ENCODE measurements at regions not wholly inside any gene's neighbourhood (a gene's known extent, or its start where the extent isn't known, plus 50 kb on each side); places are given as distances from the start of the nearest gene placed in this dataset.

DNA sequence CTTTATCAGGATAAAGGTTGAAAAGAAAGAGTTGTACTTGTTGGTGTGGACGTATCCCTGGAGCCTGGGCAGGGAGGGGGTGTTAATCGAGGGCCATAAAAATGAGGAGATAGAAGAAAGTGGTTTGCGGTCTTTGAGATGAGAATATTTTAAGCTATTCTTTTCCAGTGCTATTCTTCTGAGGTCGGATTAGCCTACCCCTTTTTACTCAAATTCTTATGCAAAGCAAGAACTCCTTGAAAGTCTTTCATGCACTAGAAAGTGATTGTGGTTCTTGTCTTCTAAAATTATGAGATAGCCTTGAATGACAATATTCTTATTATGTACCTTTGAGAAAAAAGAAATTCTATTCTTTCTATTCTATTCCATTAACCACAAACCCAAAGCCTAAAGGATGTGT, 201.3 kb upstream of the SEMA3C start:
- Histone ChIP-seq H3K4me1 (ENCODE audit: control insufficient read depth in 2 of 2, insufficient read depth in 2 of 2, low read length in 2 of 2) (no peaks in the 10 kb centered on the region), H3K36me3 (replicated peaks in 1 of 2; ENCODE audit: control extremely low read depth in 1 of 2, control insufficient read depth in 1 of 2, extremely low read depth in 1 of 2, insufficient read depth in 2 of 2, low read length in 1 of 2) (no peaks in the 10 kb centered on the region), H3K4me2 (replicated peaks; ENCODE audit: low read depth, low read length, poor library complexity, severe bottlenecking) (no peak overlapping the region), H3K79me2 (ENCODE audit: control insufficient read depth, insufficient read depth, low read length) (no peaks in the 10 kb centered on the region), H3K27ac (ENCODE audit: low read length in 2 of 2) (no peak overlapping the region), H4K20me1 (ENCODE audit: control insufficient read depth, insufficient read depth, low read length, poor library complexity, severe bottlenecking) (no peaks in the 10 kb centered on the region), H3K9ac (ENCODE audit: low read length) (no peak overlapping the region), H3K4me3 (ENCODE audit: control extremely low read depth in 1 of 5, extremely low read depth in 1 of 5, insufficient read depth in 1 of 5, low read depth in 2 of 5, low read length in 4 of 5) (no peak overlapping the region), H3K27me3 (replicated peaks in 1 of 4; ENCODE audit: control extremely low read depth in 1 of 4, control insufficient read depth in 3 of 4, insufficient read depth in 4 of 4, low read length in 3 of 4) (no peaks in the 10 kb centered on the region), H3K9me3 (ENCODE audit: control extremely low read depth in 1 of 3, control insufficient read depth in 2 of 3, insufficient read depth in 1 of 3, low read length in 2 of 3) (peaks cover 0 to 5% (median 0%) of the 10 kb centered on the region in 3 donors), H2AFZ (ENCODE audit: insufficient read depth, low read depth, low read length, poor library complexity, severe bottlenecking) (no peak overlapping the region)
- TF ChIP-seq EZH2 (IDR thresholded peaks at IDR 0.05; ENCODE audit: borderline replicate concordance, insufficient read depth, low read depth, low read length, poor library complexity, severe bottlenecking) (no peak), CTCF (IDR thresholded peaks at IDR 0.05) (no peak)
- Mint-ChIP-seq H3K9me3 (ENCODE audit: insufficient read depth) (no peaks in the 10 kb centered on the region), H3K27ac (no peak overlapping the region), H3K4me1 (no peaks in the 10 kb centered on the region), H3K4me3 (no peak overlapping the region), H3K27me3 (no peaks in the 10 kb centered on the region)
- POLR2A ChIA-PET: no interaction called here
- no peak for DNase-seq
- WGBS (ENCODE audit: insufficient coverage): 95% methylated on average over 2 of the region's 4 CpGs
- CTCF ChIA-PET: no interaction called here
- ATAC-seq (ENCODE audit: low read depth): no peak
- intact Hi-C loops (cut with micrococcal nuclease): no loop called here

DNA sequence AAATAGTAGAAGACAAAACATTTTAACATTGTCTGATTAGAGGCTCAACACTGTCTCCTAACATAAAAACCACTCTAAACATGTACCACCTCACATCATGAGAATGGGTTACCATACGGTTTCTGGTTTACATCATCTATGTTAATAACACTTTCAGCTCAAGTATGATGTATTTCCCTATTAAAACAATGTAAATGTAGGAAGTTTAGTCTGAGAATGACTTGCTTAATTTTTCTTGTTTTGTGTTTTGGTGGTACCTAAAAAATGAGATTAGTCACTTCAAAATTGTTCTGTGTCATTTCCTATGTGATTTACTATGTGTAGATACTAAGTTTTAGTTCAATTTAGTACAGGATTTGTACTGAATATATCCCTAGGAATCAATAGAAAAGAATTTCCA, 195.8 kb upstream of the SEMA3C start:
- Histone ChIP-seq H3K36me3 (replicated peaks in 1 of 2; ENCODE audit: control extremely low read depth in 1 of 2, control insufficient read depth in 1 of 2, extremely low read depth in 1 of 2, insufficient read depth in 2 of 2, low read length in 1 of 2) (no peaks in the 10 kb centered on the region), H4K20me1 (ENCODE audit: control insufficient read depth, insufficient read depth, low read length, poor library complexity, severe bottlenecking) (no peaks in the 10 kb centered on the region), H3K27me3 (replicated peaks in 1 of 4; ENCODE audit: control extremely low read depth in 1 of 4, control insufficient read depth in 3 of 4, insufficient read depth in 4 of 4, low read length in 3 of 4) (no peaks in the 10 kb centered on the region), H2AFZ (ENCODE audit: insufficient read depth, low read depth, low read length, poor library complexity, severe bottlenecking) (no peak overlapping the region), H3K4me1 (ENCODE audit: control insufficient read depth in 2 of 2, insufficient read depth in 2 of 2, low read length in 2 of 2) (no peaks in the 10 kb centered on the region), H3K9me3 (ENCODE audit: control extremely low read depth in 1 of 3, control insufficient read depth in 2 of 3, insufficient read depth in 1 of 3, low read length in 2 of 3) (peaks cover 0 to 5% (median 0%) of the 10 kb centered on the region in 3 donors), H3K9ac (ENCODE audit: low read length) (no peak overlapping the region), H3K4me2 (replicated peaks; ENCODE audit: low read depth, low read length, poor library complexity, severe bottlenecking) (no peak overlapping the region), H3K27ac (ENCODE audit: low read length in 2 of 2) (no peak overlapping the region), H3K4me3 (ENCODE audit: control extremely low read depth in 1 of 5, extremely low read depth in 1 of 5, insufficient read depth in 1 of 5, low read depth in 2 of 5, low read length in 4 of 5) (no peak overlapping the region), H3K79me2 (ENCODE audit: control insufficient read depth, insufficient read depth, low read length) (no peaks in the 10 kb centered on the region)
- no peaks in the 10 kb centered on the region for H3K9me3 Mint-ChIP-seq (ENCODE audit: insufficient read depth)
- H3K27ac Mint-ChIP-seq: no peak overlapping the region
- no CpG with 5 or more reads among the region's 1 CpG for WGBS (ENCODE audit: insufficient coverage)
- ATAC-seq (ENCODE audit: low read depth) (no peak), DNase-seq (no peak)
- H3K4me1 Mint-ChIP-seq: no peaks in the 10 kb centered on the region
- no peaks in the 10 kb centered on the region for H3K27me3 Mint-ChIP-seq
- intact Hi-C loops (cut with micrococcal nuclease): no loop called here
- no peak for TF ChIP-seq EZH2 (IDR thresholded peaks at IDR 0.05; ENCODE audit: borderline replicate concordance, insufficient read depth, low read depth, low read length, poor library complexity, severe bottlenecking)
- no peak for TF ChIP-seq CTCF (IDR thresholded peaks at IDR 0.05)
- ChIA-PET POLR2A (no interaction called here), CTCF (no interaction called here)
- H3K4me3 Mint-ChIP-seq: no peak overlapping the region

Data from B cell (primary cell).